ENCODE measurements at regions not wholly inside any gene's neighbourhood (a gene's known extent, or its start where the extent isn't known, plus 50 kb on each side); places are given as distances from the start of the nearest gene placed in this dataset.

- Histone ChIP-seq H3K36me3 (no peaks in the 10 kb centered on the region), H3K9me3 (no peaks in the 10 kb centered on the region), H3K27me3 (no peaks in the 10 kb centered on the region), H3K27ac (no peak overlapping the region), H3K4me1 (no peaks in the 10 kb centered on the region), H3K4me3 (no peak overlapping the region)
- no peak for TF ChIP-seq CTCF (IDR thresholded peaks at IDR 0.05)
- ATAC-seq: no peak
- intact Hi-C loops (cut with DNase I): no loop called here
- no peak for DNase-seq
Observed at GRCh38 chr13:50595196-50595595, 248.3 kb downstream of the DLEU7 start.

- no peak overlapping the region for H3K4me3 ChIP-seq
- H3K27me3 ChIP-seq: no peaks in the 10 kb centered on the region
- intact Hi-C loops (cut with DNase I): no loop called here
- ATAC-seq: no peak
- H3K4me1 ChIP-seq: no peaks in the 10 kb centered on the region
- no peak for TF ChIP-seq CTCF (IDR thresholded peaks at IDR 0.05)
- H3K27ac ChIP-seq: no peak overlapping the region
- no peaks in the 10 kb centered on the region for H3K36me3 ChIP-seq
- DNase-seq: no peak
- no peaks in the 10 kb centered on the region for H3K9me3 ChIP-seq
Observed at GRCh38 chr13:50596156-50596555, 247.3 kb downstream of the DLEU7 start.

- no peak for TF ChIP-seq CTCF (IDR thresholded peaks at IDR 0.05)
Observed at GRCh38 chr13:50596776-50597203, 246.7 kb downstream of the DLEU7 start.

GRCh38 chr13:50598338-50598737 is 245.2 kb downstream of the DLEU7 start:
- H3K4me1 ChIP-seq: no peaks in the 10 kb centered on the region
- no peak for TF ChIP-seq CTCF (IDR thresholded peaks at IDR 0.05)
- no peaks in the 10 kb centered on the region for H3K36me3 ChIP-seq
- no peak for DNase-seq
- no peak for ATAC-seq
- no peaks in the 10 kb centered on the region for H3K27me3 ChIP-seq
- no peaks in the 10 kb centered on the region for H3K9me3 ChIP-seq
- no peak overlapping the region for H3K4me3 ChIP-seq
- intact Hi-C loops (cut with DNase I): no loop called here
- H3K27ac ChIP-seq: no peak overlapping the region

More at GRCh38 chr13:50596776-50597203, 246.7 kb downstream of the DLEU7 start:
- H3K36me3 ChIP-seq: no peaks in the 10 kb centered on the region
- DNase-seq (no peak), ATAC-seq (no peak)
- intact Hi-C loops (cut with DNase I): no loop called here
- no peaks in the 10 kb centered on the region for H3K4me1 ChIP-seq
- H3K4me3 ChIP-seq: no peak overlapping the region
- no peaks in the 10 kb centered on the region for H3K9me3 ChIP-seq
- no peak overlapping the region for H3K27ac ChIP-seq
- no peaks in the 10 kb centered on the region for H3K27me3 ChIP-seq

GRCh38 chr13:50599046-50599445 is 244.4 kb downstream of the DLEU7 start:
- Histone ChIP-seq H3K4me1 (no peaks in the 10 kb centered on the region), H3K4me3 (no peak overlapping the region), H3K9me3 (no peaks in the 10 kb centered on the region), H3K27me3 (no peaks in the 10 kb centered on the region), H3K36me3 (no peaks in the 10 kb centered on the region), H3K27ac (no peak overlapping the region)
- TF ChIP-seq CTCF (IDR thresholded peaks at IDR 0.05): no peak
- intact Hi-C loops (cut with DNase I): no loop called here
- no peak for ATAC-seq
- DNase-seq: no peak

Measured in left lung (tissue), 4 donors.